HG03066 (cell line): ENCODE measurements at regions not wholly inside any gene's neighbourhood (a gene's known extent, or its start where the extent isn't known, plus 50 kb on each side); places are given as distances from the start of the nearest gene placed in this dataset.
"Not testable (repeated sequence)": the region's sequence is repeated elsewhere in the genome, so short reads cannot be mapped to it uniquely, and the experiment has no call there.

ENCODE experiments used
- ATAC-seq: cut with Tn5 transposase; IDR thresholded peaks from one replicate; pipeline ENCODE4 v1.9.1; 2021; ENCODE audit warnings: low read depth; ENCODE audit not compliant: unreplicated experiment

GRCh38 chr11:81829976-81830375 is 903.7 kb downstream of the FAM181B start:
- ATAC-seq = no peak

DNA sequence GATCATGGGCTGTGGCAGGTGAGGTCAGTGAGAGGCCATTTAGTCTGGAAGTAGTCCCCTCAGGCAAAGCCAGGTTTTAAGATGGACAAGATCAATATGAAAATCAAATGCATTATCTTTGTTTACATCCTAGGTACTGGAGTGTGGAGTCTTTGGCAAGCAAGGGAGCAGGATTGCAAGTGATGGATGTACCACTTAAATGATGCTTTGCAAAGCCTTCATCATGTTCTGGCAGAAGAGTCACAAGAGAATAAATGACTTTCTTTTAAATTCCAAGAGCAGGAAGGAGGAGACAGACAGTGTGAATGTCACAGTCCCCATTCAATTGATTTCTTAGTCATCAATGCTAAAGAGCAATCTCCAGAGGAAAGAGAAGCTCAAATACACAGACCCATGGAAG is 908.3 kb downstream of the FAM181B start:
- no peak for ATAC-seq

DNA sequence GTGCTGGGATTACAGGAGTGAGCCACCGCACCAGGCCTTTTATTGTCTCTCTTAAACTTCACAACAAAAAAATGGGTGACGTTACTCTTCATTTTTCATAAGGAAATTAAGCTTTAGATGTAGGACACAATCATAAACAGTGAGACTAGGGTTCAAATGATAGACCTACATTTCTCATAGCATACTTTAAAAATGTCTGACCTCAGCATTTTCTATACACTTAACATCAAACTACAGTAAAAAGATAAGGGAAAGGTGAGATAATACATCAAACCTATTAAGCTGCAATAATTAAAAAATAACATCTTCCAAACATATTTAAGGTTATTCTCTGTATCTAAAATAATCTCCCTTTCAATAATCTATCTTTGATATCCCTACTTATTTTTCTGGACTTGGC is 914.2 kb downstream of the FAM181B start:
- no peak for ATAC-seq

DNA sequence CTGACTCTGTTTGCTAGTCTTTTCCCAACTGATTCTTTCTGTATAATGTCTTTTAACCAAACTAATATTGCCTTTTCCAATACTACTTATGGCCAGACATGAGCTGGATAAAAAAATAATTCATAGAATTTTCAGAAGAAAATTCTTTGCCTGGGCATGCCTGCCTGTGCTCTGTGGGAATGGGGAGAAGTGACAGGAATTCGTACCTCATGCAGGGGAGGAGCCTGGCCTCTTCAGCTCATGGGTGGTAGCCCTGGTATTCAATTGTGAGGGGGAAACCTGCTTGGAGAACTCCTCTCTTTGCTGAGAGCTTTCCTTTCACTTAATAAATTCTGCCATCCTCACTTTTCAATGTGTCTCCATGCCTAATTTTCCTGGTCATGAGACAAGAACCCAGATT is 928.8 kb downstream of the FAM181B start:
- no peak for ATAC-seq

- ATAC-seq = no peak
Observed at GRCh38 chr11:81802591-81802990, 931.1 kb downstream of the FAM181B start.

- ATAC-seq = no peak
Observed at GRCh38 chr11:81792416-81792815, 941.2 kb downstream of the FAM181B start.

DNA sequence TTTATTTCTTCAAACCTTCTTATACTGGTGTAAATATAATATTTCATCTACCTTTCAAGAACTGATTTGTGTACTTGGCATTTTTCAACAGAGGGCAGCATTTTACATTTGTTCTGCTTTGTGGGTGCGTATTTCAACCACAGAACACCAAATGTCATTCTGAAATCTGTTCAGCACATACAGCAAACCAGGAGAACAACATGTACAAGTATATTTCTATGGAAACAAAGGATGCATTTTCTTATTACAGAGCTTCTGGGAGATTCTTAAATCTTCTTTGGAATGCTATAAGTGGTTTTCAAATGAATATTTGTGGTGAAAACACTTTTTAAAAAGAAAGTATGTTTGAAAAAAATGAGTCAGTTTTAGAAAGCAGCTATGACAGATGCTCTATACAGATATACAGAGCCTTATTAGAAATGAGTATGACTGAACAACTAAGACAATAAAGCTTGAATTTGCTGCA is 946.0 kb downstream of the FAM181B start:
- no peak for ATAC-seq

DNA sequence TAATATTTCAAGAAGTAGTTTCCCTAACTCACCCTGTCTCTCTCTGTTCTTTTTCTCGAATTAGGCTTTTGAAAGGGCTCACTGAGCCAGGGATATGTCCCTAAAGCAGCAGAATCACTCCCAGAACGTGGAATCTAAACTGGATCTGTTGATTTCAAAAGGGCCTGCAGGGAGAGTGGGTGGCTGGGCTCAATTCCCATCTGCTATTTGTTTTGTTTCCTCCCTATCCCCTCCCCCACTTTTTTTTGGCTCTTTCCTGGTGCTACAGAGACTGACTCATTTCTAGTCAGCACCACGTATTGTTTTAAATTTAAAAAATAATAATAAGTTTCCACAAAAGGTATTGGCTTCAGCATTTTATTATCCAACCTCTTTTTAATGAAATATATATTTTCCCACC is 961.5 kb downstream of the FAM181B start:
- ATAC-seq = no peak

- ATAC-seq = not testable (repeated sequence)
Observed at GRCh38 chr11:81769906-81770305, 963.8 kb downstream of the FAM181B start.

- ATAC-seq = no peak
Observed at GRCh38 chr11:81756864-81757595, 976.6 kb downstream of the FAM181B start.

GRCh38 chr11:81749245-81749644 is 984.4 kb downstream of the FAM181B start:
- ATAC-seq = no peak

DNA sequence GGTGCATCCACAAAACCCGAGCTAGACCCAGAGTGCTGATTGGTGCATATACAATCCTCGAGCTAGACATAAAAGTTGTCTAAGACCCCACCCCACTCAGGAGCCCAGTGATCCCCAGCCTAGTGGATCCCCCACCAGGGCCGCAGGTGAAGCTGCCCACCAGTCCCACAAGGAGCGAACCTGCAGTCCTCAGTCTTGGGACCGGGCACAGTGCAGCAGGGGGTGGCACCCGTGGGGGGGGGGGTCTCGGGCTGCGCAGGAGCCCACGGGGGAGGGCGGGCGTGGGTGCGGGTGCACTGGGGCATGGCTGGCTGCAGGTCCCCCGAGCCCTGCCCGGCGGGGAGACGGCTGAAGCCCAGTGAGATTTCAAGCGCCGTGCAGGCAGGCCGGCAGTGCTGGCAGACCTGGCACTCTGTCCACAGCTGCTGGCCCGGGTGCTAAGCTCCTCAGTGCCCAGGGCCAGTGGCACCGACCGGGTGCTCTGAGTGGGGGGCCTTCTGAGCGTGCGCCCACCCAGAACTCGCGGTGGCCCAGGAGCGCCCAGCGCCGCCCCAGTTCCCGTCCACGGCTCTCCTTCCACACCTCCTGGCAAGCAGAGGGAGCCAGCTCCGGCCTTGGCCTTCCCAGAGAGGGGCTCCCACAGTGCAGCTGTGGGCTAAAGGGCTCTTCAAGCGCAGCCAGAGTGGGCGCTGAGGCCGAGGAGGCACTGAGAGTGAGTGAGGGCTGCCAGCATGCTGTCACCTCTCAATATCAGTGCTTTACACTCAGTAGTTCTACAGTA is 989.1 kb downstream of the FAM181B start:
- ATAC-seq = no peak

GRCh38 chr11:81725701-81726100 is 1008.0 kb downstream of the FAM181B start:
- ATAC-seq = no peak

GRCh38 chr11:81717695-81718094 is 1016.0 kb downstream of the FAM181B start:
- no peak for ATAC-seq

DNA sequence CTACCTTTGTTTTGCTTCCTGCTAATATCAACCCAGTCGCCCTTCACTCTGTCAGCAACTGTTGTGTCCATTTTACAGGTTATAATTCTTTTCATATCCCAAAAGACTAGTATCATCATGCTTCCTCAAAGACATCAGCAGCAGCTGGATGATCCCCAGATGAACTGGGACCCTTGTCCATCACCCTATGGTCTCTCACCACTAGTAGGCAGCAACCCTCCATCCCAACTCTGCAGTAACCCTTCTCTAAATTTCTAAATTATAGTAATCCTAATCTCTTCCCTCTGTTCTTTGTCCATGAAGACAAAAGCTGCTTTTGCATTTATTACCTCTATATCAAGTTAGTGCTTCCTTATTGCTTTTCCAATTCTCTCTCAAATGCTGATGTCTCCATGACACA is 1025.8 kb downstream of the FAM181B start:
- no peak for ATAC-seq

GRCh38 chr11:81705283-81705682 is 1028.4 kb downstream of the FAM181B start:
- no peak for ATAC-seq

- no peak for ATAC-seq
Observed at GRCh38 chr11:81700076-81700475, 1033.6 kb downstream of the FAM181B start.

DNA sequence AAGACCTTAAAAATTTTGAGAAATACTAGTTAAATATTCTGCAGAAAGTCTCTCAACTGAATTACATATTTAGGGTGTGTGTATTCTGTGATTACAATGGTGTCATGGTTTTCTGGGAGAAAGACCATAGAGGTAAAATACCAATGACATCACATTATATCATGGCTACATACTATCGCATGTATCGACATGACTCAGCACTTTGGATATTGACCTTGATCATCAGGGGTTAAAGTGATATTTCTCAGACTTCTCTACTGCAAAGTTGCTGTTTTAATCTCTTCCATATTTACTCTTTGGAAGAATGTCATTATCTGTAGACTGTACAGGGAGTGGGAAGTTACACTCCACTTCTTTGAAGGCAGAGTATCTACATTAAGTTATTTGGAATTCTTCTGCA is 1046.6 kb downstream of the FAM181B start:
- ATAC-seq = no peak

DNA sequence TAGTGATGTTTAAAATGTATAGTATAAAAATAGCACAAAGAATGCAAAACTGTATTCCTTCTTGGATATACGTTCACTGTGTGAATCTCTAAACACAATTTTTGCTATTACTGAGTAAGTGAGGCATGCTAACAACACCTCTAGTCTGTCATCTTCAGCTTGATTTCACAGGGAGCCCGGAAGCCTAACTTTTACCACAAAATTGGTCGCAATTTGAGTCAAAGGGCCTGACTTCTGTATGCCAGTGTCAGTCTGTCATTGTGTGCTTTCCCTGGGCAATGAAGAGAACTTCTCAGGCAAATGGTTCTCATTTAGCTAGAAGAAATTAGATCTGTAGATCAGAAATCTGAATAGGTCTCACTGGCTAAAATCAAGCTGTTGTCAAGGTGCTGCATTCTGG is 1059.5 kb downstream of the FAM181B start:
- ATAC-seq = peak; percentile 46

- ATAC-seq = no peak
Observed at GRCh38 chr11:81673001-81673400, 1060.7 kb downstream of the FAM181B start.

GRCh38 chr11:81669935-81670543 is 1063.6 kb downstream of the FAM181B start:
- no peak for ATAC-seq

- ATAC-seq = no peak
Observed at GRCh38 chr11:81658722-81659121, 1074.9 kb downstream of the FAM181B start.
